ENCODE measurements at regions not wholly inside any gene's neighbourhood (a gene's known extent, or its start where the extent isn't known, plus 50 kb on each side); places are given as distances from the start of the nearest gene placed in this dataset.

GRCh38 chr5:4976902-4977301 lies 163.2 kb upstream of the ADAMTS16 start:
- no peaks in the 10 kb centered on the region for H3K27me3 ChIP-seq
- DNase-seq (ENCODE audit: extremely low spot score in 2 of 2): no peak
- H3K36me3 ChIP-seq: no peaks in the 10 kb centered on the region
- no peaks in the 10 kb centered on the region for H3K4me1 ChIP-seq
- H3K27ac ChIP-seq: no peak overlapping the region
- H3K9me3 ChIP-seq: no peaks in the 10 kb centered on the region
- intact Hi-C loops (cut with DNase I): no loop called here
- TF ChIP-seq POLR2A (IDR thresholded peaks at IDR 0.05) (no peak), POLR2AphosphoS5 (IDR thresholded peaks at IDR 0.05; ENCODE audit: insufficient read depth in 1 of 2, low read depth in 1 of 2) (no peak), CTCF (IDR thresholded peaks at IDR 0.05) (no peak)
- no peak overlapping the region for H3K4me3 ChIP-seq

- Histone ChIP-seq H3K4me3 (no peak overlapping the region), H3K27ac (no peak overlapping the region), H3K27me3 (no peaks in the 10 kb centered on the region), H3K36me3 (no peaks in the 10 kb centered on the region), H3K9me3 (no peaks in the 10 kb centered on the region), H3K4me1 (no peaks in the 10 kb centered on the region)
- DNase-seq (ENCODE audit: extremely low spot score in 2 of 2): no peak
- TF ChIP-seq POLR2A (IDR thresholded peaks at IDR 0.05) (no peak), CTCF (IDR thresholded peaks at IDR 0.05) (no peak), POLR2AphosphoS5 (IDR thresholded peaks at IDR 0.05; ENCODE audit: insufficient read depth in 1 of 2, low read depth in 1 of 2) (no peak)
- intact Hi-C loops (cut with DNase I): no loop called here
Measured at GRCh38 chr5:4977416-4978110, 162.6 kb upstream of the ADAMTS16 start.

- TF ChIP-seq POLR2A (IDR thresholded peaks at IDR 0.05) (no peak), POLR2AphosphoS5 (IDR thresholded peaks at IDR 0.05; ENCODE audit: insufficient read depth in 1 of 2, low read depth in 1 of 2) (no peak), CTCF (IDR thresholded peaks at IDR 0.05) (no peak)
- intact Hi-C loops (cut with DNase I): no loop called here
- Histone ChIP-seq H3K27ac (no peak overlapping the region), H3K36me3 (no peaks in the 10 kb centered on the region), H3K27me3 (no peaks in the 10 kb centered on the region), H3K9me3 (no peaks in the 10 kb centered on the region), H3K4me3 (no peak overlapping the region), H3K4me1 (no peaks in the 10 kb centered on the region)
- DNase-seq (ENCODE audit: extremely low spot score in 2 of 2): no peak
Measured at GRCh38 chr5:4980201-4980600, 159.9 kb upstream of the ADAMTS16 start.

- Histone ChIP-seq H3K27ac (no peak overlapping the region), H3K36me3 (no peaks in the 10 kb centered on the region), H3K27me3 (no peaks in the 10 kb centered on the region), H3K4me1 (no peaks in the 10 kb centered on the region), H3K4me3 (no peak overlapping the region), H3K9me3 (no peaks in the 10 kb centered on the region)
- no peak for DNase-seq (ENCODE audit: extremely low spot score in 2 of 2)
- intact Hi-C loops (cut with DNase I): no loop called here
- TF ChIP-seq CTCF (IDR thresholded peaks at IDR 0.05): no peak
- TF ChIP-seq POLR2AphosphoS5 (IDR thresholded peaks at IDR 0.05; ENCODE audit: insufficient read depth in 1 of 2, low read depth in 1 of 2): no peak
- TF ChIP-seq POLR2A (IDR thresholded peaks at IDR 0.05): no peak
Measured at GRCh38 chr5:4981608-4982007, 158.5 kb upstream of the ADAMTS16 start.

- no peaks in the 10 kb centered on the region for H3K27me3 ChIP-seq
- H3K27ac ChIP-seq: no peak overlapping the region
- no peaks in the 10 kb centered on the region for H3K9me3 ChIP-seq
- DNase-seq (ENCODE audit: extremely low spot score in 2 of 2): no peak
- no peak overlapping the region for H3K4me3 ChIP-seq
- intact Hi-C loops (cut with DNase I): no loop called here
- TF ChIP-seq CTCF (IDR thresholded peaks at IDR 0.05) (no peak), POLR2AphosphoS5 (IDR thresholded peaks at IDR 0.05; ENCODE audit: insufficient read depth in 1 of 2, low read depth in 1 of 2) (no peak), POLR2A (IDR thresholded peaks at IDR 0.05) (no peak)
- H3K4me1 ChIP-seq: no peaks in the 10 kb centered on the region
- no peaks in the 10 kb centered on the region for H3K36me3 ChIP-seq
Measured at GRCh38 chr5:4983701-4984100, 156.4 kb upstream of the ADAMTS16 start.
